H1 (cell line): ENCODE measurements at regions not wholly inside any gene's neighbourhood (a gene's known extent, or its start where the extent isn't known, plus 50 kb on each side); places are given as distances from the start of the nearest gene placed in this dataset.

ENCODE experiments used
- CTCF ChIA-PET: fragments of 300-600 bp; sonication (Branson Sonifier 250); formaldehyde crosslinking; loops from one replicate; lab custom pipeline; 2021; ENCODE audit not compliant: partially characterized antibody; lab: Charles Lee
- POLR2A ChIA-PET: fragments of 300-600 bp; sonication (Branson Sonifier 250); formaldehyde crosslinking; loops from one replicate; lab custom pipeline; 2021; ENCODE audit warnings: inconsistent platforms; ENCODE audit not compliant: partially characterized antibody; lab: Charles Lee
- DNase-seq, 2 experiments: peaks; one replicate each; pipeline versions ENCODE4 v3.0.0 to v3.0.0-alpha.2; 2010 to 2022; ENCODE audit warnings: low spot score in 2 of 2, low read depth in 1 of 2, mixed read lengths in 1 of 2
- FAIRE-seq: peaks from 2 replicates; lab custom pipeline; 2011; peaks lifted over from hg19 to GRCh38; lab: Jason Lieb, UNC
- H2AFZ ChIP-seq: 2 replicates; pipeline ENCODE4 v1.8.1; 2012; ENCODE audit warnings: low read length, inconsistent platforms
- H2AK5ac ChIP-seq: 2 replicates; pipeline ENCODE4 v1.6.1; 2013; ENCODE audit warnings: low read depth, low read length
- H2BK120ac ChIP-seq: replicated peaks from 2 replicates; pipeline ENCODE3; 2013; ENCODE audit warnings: low read depth, low read length, inconsistent platforms
- H2BK12ac ChIP-seq: 2 replicates; pipeline ENCODE4 v1.6.1; 2013; ENCODE audit warnings: low read depth, low read length
- H2BK15ac ChIP-seq: 2 replicates; pipeline ENCODE4 v1.6.1; 2013; ENCODE audit warnings: low read length
- H2BK20ac ChIP-seq: 2 replicates; pipeline ENCODE4 v1.6.1; 2013; ENCODE audit warnings: low read length
- H2BK5ac ChIP-seq: 2 replicates; pipeline ENCODE4 v1.6.1; 2013; ENCODE audit warnings: low read depth, low read length
- H3K14ac ChIP-seq: 2 replicates; pipeline ENCODE4 v1.6.1; 2013; ENCODE audit warnings: inconsistent platforms; ENCODE audit not compliant: insufficient read length
- H3K18ac ChIP-seq: 2 replicates; pipeline ENCODE4 v1.6.1; 2013; ENCODE audit warnings: low read length; ENCODE audit errors: extremely low read depth
- H3K23ac ChIP-seq: 2 replicates; pipeline ENCODE4 v1.6.1; 2013; ENCODE audit warnings: inconsistent platforms; ENCODE audit not compliant: insufficient read length
- H3K23me2 ChIP-seq: 2 replicates; pipeline ENCODE4 v1.6.1; 2013; ENCODE audit warnings: low read depth, low read length
- H3K27ac ChIP-seq: 2 replicates; pipeline ENCODE4 v1.6.1; 2011; ENCODE audit warnings: low read depth, low read length, inconsistent platforms
- H3K27me3 ChIP-seq, 4 experiments: replicated peaks in 1 of 4; 1 replicate in 1 of 4; 2 replicates in 3 of 4; pipeline versions ENCODE4 v1.6.1 to v1.8.1; 2011 to 2013; ENCODE audit warnings: low read length in 3 of 4, mild to moderate bottlenecking in 3 of 4, inconsistent platforms in 2 of 4, mixed read lengths in 2 of 4, moderate library complexity in 1 of 4; ENCODE audit not compliant: control insufficient read depth in 3 of 4, insufficient read depth in 3 of 4; ENCODE audit errors: extremely low read depth in 1 of 4
- H3K36me3 ChIP-seq, 4 experiments: 2 replicates each; pipeline versions ENCODE4 v1.6.1 to v1.8.1; 2011 to 2013; ENCODE audit warnings: mild to moderate bottlenecking in 4 of 4, low read length in 3 of 4, moderate library complexity in 2 of 4, control low read depth in 1 of 4, inconsistent platforms in 1 of 4; ENCODE audit not compliant: insufficient read depth in 4 of 4, control insufficient read depth in 2 of 4
- H3K4ac ChIP-seq: replicated peaks from 2 replicates; pipeline ENCODE3; 2013; ENCODE audit warnings: low read length, low read depth, mixed read lengths, inconsistent platforms; ENCODE audit not compliant: insufficient read length
- H3K4me1 ChIP-seq, 4 experiments: replicated peaks in 1 of 4; 1 replicate in 1 of 4; 2 replicates in 3 of 4; pipeline versions ENCODE4 v1.6.1 to v1.8.1; 2011 to 2013; ENCODE audit warnings: low read length in 3 of 4, inconsistent platforms in 2 of 4, mixed read lengths in 1 of 4; ENCODE audit not compliant: insufficient read depth in 4 of 4, control insufficient read depth in 3 of 4
- H3K4me2 ChIP-seq, 2 experiments: 2 replicates each; pipeline versions ENCODE4 v1.6.1 to v1.8.1; 2011 to 2013; ENCODE audit warnings: low read depth in 2 of 2, low read length in 2 of 2, control low read depth in 1 of 2, inconsistent platforms in 1 of 2, mild to moderate bottlenecking in 1 of 2; ENCODE audit not compliant: insufficient read depth in 1 of 2
- H3K4me3 ChIP-seq, 4 experiments: fragments of 200-600, 300-600 bp in 1 of 4; sonication (generic), shearing (Covaris generic), sonication (Bioruptor Twin) in 1 of 4; 2 replicates each; pipeline versions ENCODE4 v1.5.1 to v1.8.1; 2011 to 2016; ENCODE audit warnings: low read length in 4 of 4, low read depth in 3 of 4, control low read depth in 2 of 4, inconsistent platforms in 2 of 4, mild to moderate bottlenecking in 2 of 4, mixed read lengths in 1 of 4, moderate library complexity in 1 of 4; ENCODE audit not compliant: insufficient read depth in 2 of 4; ENCODE audit errors: extremely low read depth in 1 of 4
- H3K56ac ChIP-seq: replicated peaks from 2 replicates; pipeline ENCODE3; 2013; ENCODE audit warnings: low read depth, mild to moderate bottlenecking, mixed read lengths, low read length, inconsistent platforms; ENCODE audit not compliant: insufficient read length
- H3K79me1 ChIP-seq: 2 replicates; pipeline ENCODE4 v1.6.1; 2013; ENCODE audit warnings: low read depth, low read length, control low read depth
- H3K79me2 ChIP-seq, 2 experiments: 2 replicates each; pipeline versions ENCODE4 v1.6.1 to v1.8.1; 2012 to 2013; ENCODE audit warnings: low read length in 2 of 2, mild to moderate bottlenecking in 2 of 2, inconsistent platforms in 1 of 2; ENCODE audit not compliant: insufficient read depth in 2 of 2, control insufficient read depth in 1 of 2
- H3K9ac ChIP-seq, 4 experiments: replicated peaks in 1 of 4; 1 replicate in 1 of 4; 2 replicates in 3 of 4; pipeline versions ENCODE4 v1.6.1 to v1.8.1; 2011 to 2013; ENCODE audit warnings: low read depth in 3 of 4, low read length in 3 of 4, control low read depth in 2 of 4, mild to moderate bottlenecking in 2 of 4, moderate library complexity in 2 of 4, inconsistent platforms in 1 of 4; ENCODE audit errors: extremely low read depth in 1 of 4
- H3K9me3 ChIP-seq, 2 experiments: 2 replicates each; pipeline versions ENCODE4 v1.6.1 to v1.8.1; 2012 to 2013; ENCODE audit warnings: mild to moderate bottlenecking in 2 of 2, moderate library complexity in 2 of 2, control low read depth in 1 of 2, inconsistent platforms in 1 of 2, low read depth in 1 of 2, low read length in 1 of 2, mixed read lengths in 1 of 2; ENCODE audit not compliant: insufficient read depth in 2 of 2
- H4K20me1 ChIP-seq, 2 experiments: replicated peaks in 1 of 2; 2 replicates each; pipeline versions ENCODE3 to v1.8.1; 2011 to 2013; ENCODE audit warnings: inconsistent platforms in 2 of 2, low read length in 2 of 2, mild to moderate bottlenecking in 1 of 2; ENCODE audit not compliant: insufficient read depth in 2 of 2, control insufficient read depth in 1 of 2
- H4K5ac ChIP-seq: 2 replicates; pipeline ENCODE4 v1.6.1; 2013; ENCODE audit warnings: low read length, low read depth, mixed read lengths, inconsistent platforms; ENCODE audit not compliant: insufficient read length
- H4K8ac ChIP-seq: 2 replicates; pipeline ENCODE4 v1.8.0; 2013; ENCODE audit warnings: mild to moderate bottlenecking, moderate library complexity, low read length, inconsistent platforms; ENCODE audit not compliant: insufficient read depth; ENCODE audit errors: extremely low read depth
- H4K91ac ChIP-seq: replicated peaks from 2 replicates; pipeline ENCODE3; 2013; ENCODE audit warnings: low read length, mixed read lengths, inconsistent platforms; ENCODE audit not compliant: insufficient read length
- GTF2F1 ChIP-seq: IDR thresholded peaks from 2 replicates; pipeline ENCODE4 v1.6.1; 2012; ENCODE audit warnings: low read depth, low read length, improper control_type of control experiment, borderline replicate concordance
- HDAC2 ChIP-seq, 2 experiments: fragments of 300-600 bp in 1 of 2; sonication (generic) in 1 of 2; IDR thresholded peaks; 2 replicates each; pipeline ENCODE4 v1.6.1; 2011 to 2012; ENCODE audit warnings: low read depth in 2 of 2, low read length in 2 of 2, mild to moderate bottlenecking in 2 of 2, moderate library complexity in 2 of 2, borderline replicate concordance in 1 of 2, inconsistent platforms in 1 of 2
- WGBS, 2 experiments: shearing (Covaris generic) in 1 of 2; methylation state at CpG; one replicate each; pipeline versions ENCODE4 v1.1.6 to v1.1.7; 2013 to 2015; ENCODE audit warnings: low lambda C conversion rate in 2 of 2, mixed read lengths in 2 of 2, inconsistent platforms in 1 of 2, low coverage in 1 of 2, missing lambda C conversion rate in 1 of 2; ENCODE audit not compliant: insufficient replicate concordance in 2 of 2, insufficient coverage in 1 of 2, insufficient read length in 1 of 2; ENCODE audit errors: extremely low coverage in 1 of 2, missing lambda C conversion rate in 1 of 2; 5-methylcytosine and 5-hydroxymethylcytosine counted together
- TF ChIP-seq, protein P1 (sequence below): IDR thresholded peaks from 2 replicates; pipeline ENCODE4 v1.6.1; 2011; ENCODE audit warnings: low read depth, mild to moderate bottlenecking, low read length; ENCODE audit not compliant: insufficient read depth

DNA sequence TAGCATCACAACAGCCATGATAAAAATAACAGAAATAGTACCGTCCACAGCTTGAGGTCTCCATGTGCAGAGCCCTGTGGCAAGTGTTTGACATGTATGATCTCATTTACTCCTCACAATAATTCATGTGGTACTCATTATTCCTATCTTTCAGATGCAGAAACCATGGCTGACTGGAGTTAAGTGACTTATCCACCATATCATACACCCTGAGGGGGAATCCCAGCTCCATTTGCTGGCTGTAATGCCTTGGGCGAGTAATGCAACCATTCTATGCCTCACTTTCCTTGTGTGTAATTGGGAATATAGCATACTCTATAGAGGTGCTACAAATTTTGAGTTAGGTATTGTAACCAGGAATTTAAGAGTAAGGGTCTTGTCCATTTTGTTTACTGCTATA lies 347.0 kb upstream of the CLINT1 start:
- POLR2A ChIA-PET, result no interaction called here
- H4K5ac ChIP-seq, result no peak overlapping the region
- DNase-seq, result no peak
- H2BK5ac ChIP-seq, result no peak overlapping the region
- no peaks in the 10 kb centered on the region for H3K36me3 ChIP-seq
- no peak overlapping the region for H2AFZ ChIP-seq
- H3K4me1 ChIP-seq, result peaks cover 0 to 3% (median 1%) of the 10 kb centered on the region in 4 experiments; a peak in 1 of 7 replicates
- WGBS, 2 experiments, result 94% methylated on average over 2 of the region's 2 CpGs; no CpG with 5 or more reads in 1 of the 2 experiments
- no peak overlapping the region for H3K27ac ChIP-seq
- no peak overlapping the region for H2BK120ac ChIP-seq
- H4K20me1 ChIP-seq, result no peaks in the 10 kb centered on the region
- H3K18ac ChIP-seq, result no peak overlapping the region
- no peak overlapping the region for H2BK12ac ChIP-seq
- no peaks in the 10 kb centered on the region for H3K79me2 ChIP-seq
- FAIRE-seq, result no peak
- CTCF ChIA-PET, result no interaction called here
- H3K4ac ChIP-seq, result no peak overlapping the region
- H4K8ac ChIP-seq, result no peak overlapping the region
- H3K9ac ChIP-seq, result no peak overlapping the region
- no peak overlapping the region for H2BK20ac ChIP-seq
- TF ChIP-seq GTF2F1, result no peak
- TF ChIP-seq HDAC2 (IDR thresholded peaks at IDR 0.05; ENCODE audit: borderline replicate concordance in 1 of 2, low read depth in 2 of 2, low read length in 2 of 2), result no peak
- TF ChIP-seq, protein P1, sequence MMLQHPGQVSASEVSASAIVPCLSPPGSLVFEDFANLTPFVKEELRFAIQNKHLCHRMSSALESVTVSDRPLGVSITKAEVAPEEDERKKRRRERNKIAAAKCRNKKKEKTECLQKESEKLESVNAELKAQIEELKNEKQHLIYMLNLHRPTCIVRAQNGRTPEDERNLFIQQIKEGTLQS, result no peak
- no peak overlapping the region for H3K4me3 ChIP-seq
- H3K23ac ChIP-seq, result no peak overlapping the region
- no peak overlapping the region for H2BK15ac ChIP-seq
- no peaks in the 10 kb centered on the region for H3K9me3 ChIP-seq
- H2AK5ac ChIP-seq, result no peak overlapping the region
- no peak overlapping the region for H3K4me2 ChIP-seq
- H4K91ac ChIP-seq, result no peak overlapping the region
- no peaks in the 10 kb centered on the region for H3K27me3 ChIP-seq
- no peaks in the 10 kb centered on the region for H3K79me1 ChIP-seq
- H3K56ac ChIP-seq, result no peak overlapping the region
- H3K23me2 ChIP-seq, result no peaks in the 10 kb centered on the region
- H3K14ac ChIP-seq, result no peak overlapping the region
